ENCODE measurements at regions not wholly inside any gene's neighbourhood (a gene's known extent, or its start where the extent isn't known, plus 50 kb on each side); places are given as distances from the start of the nearest gene placed in this dataset.

GRCh38 chr6:95366414-95366813 lies 210.9 kb upstream of the MANEA start:
- CTCF ChIA-PET, result no interaction called here
- Histone ChIP-seq H3K4me2 (no peak overlapping the region), H3K9me3 (no peaks in the 10 kb centered on the region), H3K4me1 (ENCODE audit: control insufficient read depth in 1 of 2, insufficient read depth in 2 of 2, low read depth in 1 of 2, low read length in 1 of 2) (no peaks in the 10 kb centered on the region), H3K36me3 (replicated peaks in 1 of 2; ENCODE audit: control insufficient read depth in 1 of 2, insufficient read depth in 2 of 2, low read length in 1 of 2) (no peaks in the 10 kb centered on the region), H3K79me2 (ENCODE audit: insufficient read depth) (no peaks in the 10 kb centered on the region), H3K9ac (no peak overlapping the region), H3K27ac (ENCODE audit: low read depth in 2 of 2, low read length in 1 of 2) (no peak overlapping the region), H3K9me2 (no peaks in the 10 kb centered on the region), H3K27me3 (ENCODE audit: insufficient read depth) (no peaks in the 10 kb centered on the region), H3F3A (replicated peaks; ENCODE audit: insufficient read depth) (no peaks in the 10 kb centered on the region), H2AFZ (ENCODE audit: low read depth) (no peak overlapping the region), H4K20me1 (ENCODE audit: insufficient read depth) (no peaks in the 10 kb centered on the region), H3K4me3 (ENCODE audit: low read depth in 2 of 2, low read length in 1 of 2) (no peak overlapping the region)
- 29% methylated on average over 4 of the region's 4 CpGs for WGBS (ENCODE audit: low lambda C conversion rate)
- POLR2A ChIA-PET, result no interaction called here
- DNase-seq, result no peak
- TF ChIP-seq MEF2A (IDR thresholded peaks at IDR 0.05; ENCODE audit: borderline replicate concordance, low read depth), result no peak
- no peak for TF ChIP-seq NRF1 (IDR thresholded peaks at IDR 0.05; ENCODE audit: low read depth, low read length)
- no peak for TF ChIP-seq MAX (IDR thresholded peaks at IDR 0.05; ENCODE audit: low read depth)
- TF ChIP-seq RXRA (IDR thresholded peaks at IDR 0.05; ENCODE audit: borderline replicate concordance, low read depth), result no peak
- TF ChIP-seq USF1 (IDR thresholded peaks at IDR 0.05; ENCODE audit: borderline replicate concordance, low read depth), result no peak
- TF ChIP-seq CTCF (IDR thresholded peaks at IDR 0.05), result no peak
- no peak for TF ChIP-seq TAF1 (IDR thresholded peaks at IDR 0.05; ENCODE audit: borderline replicate concordance, low read depth, low read length)
- TF ChIP-seq FOXJ3 (CRISPR knock-in tag; IDR thresholded peaks at IDR 0.05), result no peak
- no peak for TF ChIP-seq RAD21 (IDR thresholded peaks at IDR 0.05; ENCODE audit: low read length)
- TF ChIP-seq FOSL2 (IDR thresholded peaks at IDR 0.05; ENCODE audit: borderline replicate concordance, low read depth), result no peak
- no peak for TF ChIP-seq RFX5 (IDR thresholded peaks at IDR 0.05; ENCODE audit: low read length)
- no peak for TF ChIP-seq MXI1 (IDR thresholded peaks at IDR 0.05; ENCODE audit: low read depth, low read length)
- TF ChIP-seq TEAD4 (IDR thresholded peaks at IDR 0.05; ENCODE audit: borderline replicate concordance, insufficient read depth), result no peak
- TF ChIP-seq GATA2 (CRISPR knock-in tag; IDR thresholded peaks at IDR 0.05), result no peak
- no peak for TF ChIP-seq IRF3 (IDR thresholded peaks at IDR 0.05; ENCODE audit: low read depth, low read length)
- TF ChIP-seq RCOR1 (IDR thresholded peaks at IDR 0.05; ENCODE audit: low read length), result no peak
- no peak for TF ChIP-seq EP300 (IDR thresholded peaks at IDR 0.05; ENCODE audit: borderline replicate concordance in 1 of 2, low read depth in 1 of 2, low read length in 1 of 2)
- no peak for TF ChIP-seq JUND (IDR thresholded peaks at IDR 0.05)
- TF ChIP-seq PBX3 (IDR thresholded peaks at IDR 0.05), result no peak
